HG02642 (cell line): ENCODE measurements at regions not wholly inside any gene's neighbourhood (a gene's known extent, or its start where the extent isn't known, plus 50 kb on each side); places are given as distances from the start of the nearest gene placed in this dataset.

Experiments
- ATAC-seq: cut with Tn5 transposase; IDR thresholded peaks from one replicate; pipeline ENCODE4 v1.9.1; 2021; ENCODE audit warnings: mild to moderate bottlenecking; ENCODE audit not compliant: unreplicated experiment, poor library complexity

DNA sequence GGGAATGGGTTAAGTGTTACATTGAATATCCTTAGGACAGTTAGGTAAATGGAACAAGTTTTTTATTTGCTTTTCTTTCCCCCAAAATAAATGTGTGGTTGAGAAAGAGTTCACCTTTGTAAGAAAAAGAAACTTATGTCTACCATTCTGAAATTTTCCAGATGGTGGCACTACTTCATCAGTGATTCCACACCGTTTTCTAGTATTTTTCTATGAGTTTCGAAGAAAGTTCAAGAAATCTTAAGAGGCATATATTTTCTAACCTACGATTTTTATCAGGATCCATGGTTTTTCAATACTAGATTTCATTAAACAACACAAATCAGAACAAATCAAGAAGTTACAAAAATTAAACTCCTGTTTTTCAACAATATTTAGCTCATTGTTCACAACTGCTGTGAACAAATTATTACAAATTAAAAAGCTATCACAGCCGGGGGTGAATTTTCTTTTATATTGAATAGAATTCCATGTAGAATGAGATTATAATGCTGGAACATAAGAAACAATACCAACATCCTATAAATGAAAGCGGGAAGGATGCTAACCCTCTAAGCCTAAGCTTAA is 163.1 kb upstream of the NPVF start:
- no peak for ATAC-seq

GRCh38 chr7:25391961-25392587 is 163.8 kb upstream of the NPVF start:
- ATAC-seq = no peak

- no peak for ATAC-seq
Measured at GRCh38 chr7:25392588-25393338, 164.5 kb upstream of the NPVF start.

- ATAC-seq = no peak
Measured at GRCh38 chr7:25395976-25396375, 167.7 kb upstream of the NPVF start.

DNA sequence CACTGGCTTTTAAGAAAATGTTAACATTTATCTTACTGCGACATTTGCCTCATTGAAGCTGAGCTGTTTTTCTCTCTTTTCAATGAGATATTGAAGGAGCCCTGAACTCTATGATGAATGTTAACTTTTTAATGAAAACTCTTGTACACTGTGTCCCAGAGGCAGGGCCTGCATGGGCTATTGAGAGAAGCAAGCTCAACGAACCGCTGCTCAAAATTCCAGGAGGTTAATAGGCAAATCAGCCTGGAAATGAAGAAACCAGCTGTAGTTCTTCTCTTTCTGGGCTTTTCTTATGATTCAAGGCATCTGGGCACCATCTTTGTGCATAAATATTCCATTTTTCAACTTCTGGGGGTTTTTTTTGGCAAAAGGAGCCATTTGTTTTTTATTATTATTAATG is 168.4 kb upstream of the NPVF start:
- ATAC-seq = no peak

DNA sequence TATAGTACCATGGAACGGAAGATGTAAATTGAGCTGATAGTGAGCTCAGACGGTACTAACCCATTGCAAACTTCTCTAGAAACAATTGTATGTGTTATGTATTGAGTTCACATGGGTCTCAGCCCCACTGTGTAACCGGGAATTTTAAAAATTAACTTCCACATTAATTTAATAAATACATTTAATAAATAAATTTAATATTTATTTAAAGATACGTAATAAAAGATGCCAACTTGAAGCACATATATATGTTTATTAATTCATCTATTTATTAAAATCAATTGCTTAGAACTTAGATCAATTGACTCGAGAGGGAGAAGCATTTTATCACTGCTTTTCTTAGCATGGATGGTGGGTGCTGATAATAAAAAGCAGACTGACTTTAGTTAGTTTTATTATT is 170.1 kb upstream of the NPVF start:
- ATAC-seq = no peak

DNA sequence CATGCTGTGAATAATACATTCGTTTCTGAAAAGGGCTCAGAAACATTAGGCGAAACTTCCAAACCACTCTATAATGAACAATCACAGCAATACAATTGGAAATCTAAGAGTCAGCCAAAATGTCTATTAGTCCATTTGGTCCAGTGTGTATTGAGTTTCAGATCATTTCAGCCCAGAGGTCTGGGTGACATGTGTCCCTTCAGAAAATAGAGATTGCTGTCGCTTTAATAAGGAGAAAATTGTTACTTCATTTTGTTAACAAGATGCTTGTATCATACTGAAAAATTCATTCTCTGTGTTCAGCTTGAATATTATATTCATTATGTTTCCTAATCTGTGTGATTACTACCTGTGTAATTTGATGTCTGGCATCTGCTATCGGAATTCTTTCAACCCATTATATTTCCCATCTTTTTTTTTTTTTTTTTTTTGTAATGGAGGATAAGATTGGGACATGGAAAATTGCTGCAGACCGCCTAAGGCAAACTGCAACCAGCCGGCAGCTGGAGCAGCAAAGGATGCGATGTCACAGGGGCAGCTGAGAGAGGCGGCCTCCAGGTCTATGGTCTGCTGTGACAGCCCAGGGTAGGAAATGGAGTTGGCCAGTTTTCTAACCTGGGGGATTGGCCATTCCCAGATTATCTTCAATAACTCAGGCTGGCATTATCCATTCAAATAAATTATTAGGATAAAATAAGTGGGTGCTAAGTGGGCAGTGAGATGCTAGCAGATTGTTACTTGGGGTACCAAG is 170.9 kb upstream of the NPVF start:
- ATAC-seq = no peak

DNA sequence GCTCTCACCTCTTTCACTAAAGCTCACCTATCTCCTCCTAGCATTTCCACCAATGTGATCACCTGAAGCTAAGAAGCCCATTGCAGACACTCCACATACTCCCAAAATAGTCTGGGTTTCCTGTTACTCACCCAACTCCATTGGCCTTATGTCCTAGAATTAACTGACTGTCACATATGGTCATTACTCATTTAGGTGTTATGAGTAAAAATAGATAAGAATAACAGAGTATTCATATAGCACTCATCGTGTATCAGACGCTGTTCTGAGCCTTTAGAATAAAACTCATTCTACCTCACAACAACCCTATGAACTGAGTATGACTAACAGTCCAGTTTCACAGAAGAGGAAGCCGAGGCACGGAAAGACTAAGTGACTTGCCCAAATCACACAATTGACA is 174.2 kb upstream of the NPVF start:
- ATAC-seq = no peak

GRCh38 chr7:25405736-25406135 is 177.4 kb upstream of the NPVF start:
- ATAC-seq = no peak

DNA sequence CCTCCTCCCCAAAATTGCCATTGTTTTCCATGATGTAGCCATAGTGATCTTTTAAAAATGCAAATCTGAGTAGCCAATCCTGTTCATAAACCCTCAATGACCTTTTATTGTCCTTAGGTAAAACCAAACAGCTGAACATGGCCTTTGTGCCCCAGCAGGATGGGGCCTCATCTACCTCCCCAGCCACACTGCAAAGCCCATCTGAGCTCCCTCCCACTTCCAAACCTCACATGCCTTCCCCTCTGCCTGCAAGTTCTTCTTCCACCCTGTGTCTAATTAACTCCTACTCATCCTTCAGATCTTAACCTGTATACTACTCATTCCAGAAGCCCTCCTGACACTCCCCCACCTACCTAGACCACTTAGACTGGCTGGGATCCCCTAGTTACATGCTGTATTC is 178.8 kb upstream of the NPVF start:
- no peak for ATAC-seq

GRCh38 chr7:25408012-25408687 is 179.9 kb upstream of the NPVF start:
- no peak for ATAC-seq

DNA sequence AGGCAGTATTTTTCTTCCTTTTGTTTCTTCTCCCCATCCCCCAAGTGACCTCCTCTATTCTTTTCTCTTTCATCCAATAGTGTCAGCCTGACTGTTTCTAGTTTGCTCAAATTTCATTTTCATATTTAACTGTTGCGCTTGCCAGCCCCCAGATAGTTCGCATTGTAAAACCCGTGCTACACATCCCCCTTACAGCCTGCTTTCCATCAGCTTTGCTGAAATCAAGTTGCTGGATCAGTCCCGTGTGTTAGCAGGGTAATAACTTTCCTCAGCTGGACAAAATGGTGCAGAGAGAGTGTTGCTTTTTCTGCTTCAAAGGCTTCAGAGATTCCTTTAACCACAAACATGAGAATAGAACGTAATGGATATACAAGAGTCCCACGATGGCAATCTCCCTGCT is 180.6 kb upstream of the NPVF start:
- no peak for ATAC-seq

GRCh38 chr7:25409897-25410636 is 181.8 kb upstream of the NPVF start:
- ATAC-seq = no peak

DNA sequence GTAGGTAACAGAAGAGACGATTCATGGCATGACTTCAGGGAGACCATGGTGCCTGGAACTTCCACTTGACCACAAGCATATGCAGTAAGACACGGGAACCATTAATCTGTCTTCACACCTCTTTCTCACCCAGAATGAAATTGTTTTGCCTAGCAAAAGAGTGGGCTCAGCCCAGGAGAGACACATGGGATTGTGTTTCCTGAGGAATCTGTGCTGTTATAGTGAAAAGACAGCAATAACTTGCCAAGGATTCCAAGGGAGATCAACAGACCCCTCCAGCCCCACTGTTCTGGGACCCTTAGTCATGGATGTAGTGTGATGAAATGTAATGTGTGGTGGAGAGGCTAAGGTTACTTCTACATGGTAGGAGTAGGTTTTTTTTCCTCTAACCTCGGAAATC is 192.5 kb upstream of the NPVF start:
- no peak for ATAC-seq

GRCh38 chr7:25424113-25424512 is 195.8 kb upstream of the NPVF start:
- no peak for ATAC-seq

- no peak for ATAC-seq
Measured at GRCh38 chr7:25424855-25425254, 196.6 kb upstream of the NPVF start.

- ATAC-seq = no peak
Measured at GRCh38 chr7:25427721-25428120, 199.4 kb upstream of the NPVF start.

DNA sequence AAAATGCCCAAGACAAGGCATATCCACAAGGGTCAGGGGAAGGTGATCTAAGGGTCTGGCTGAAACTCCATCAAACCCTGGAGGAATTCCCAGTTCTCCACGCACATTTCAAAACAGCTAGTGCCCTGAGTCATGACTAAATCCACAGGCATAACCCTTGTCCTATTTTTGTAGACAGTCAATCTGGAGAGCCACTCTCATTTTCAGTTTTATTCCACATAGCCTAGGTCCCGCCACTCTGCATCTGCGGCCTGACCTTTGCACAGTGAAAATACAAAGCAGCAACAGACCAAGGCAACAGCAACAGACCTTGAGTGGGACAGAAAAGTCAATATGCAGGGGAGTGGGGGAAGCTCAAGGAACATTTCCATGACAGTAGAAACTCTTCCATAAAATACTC is 201.4 kb upstream of the NPVF start:
- ATAC-seq = no peak

DNA sequence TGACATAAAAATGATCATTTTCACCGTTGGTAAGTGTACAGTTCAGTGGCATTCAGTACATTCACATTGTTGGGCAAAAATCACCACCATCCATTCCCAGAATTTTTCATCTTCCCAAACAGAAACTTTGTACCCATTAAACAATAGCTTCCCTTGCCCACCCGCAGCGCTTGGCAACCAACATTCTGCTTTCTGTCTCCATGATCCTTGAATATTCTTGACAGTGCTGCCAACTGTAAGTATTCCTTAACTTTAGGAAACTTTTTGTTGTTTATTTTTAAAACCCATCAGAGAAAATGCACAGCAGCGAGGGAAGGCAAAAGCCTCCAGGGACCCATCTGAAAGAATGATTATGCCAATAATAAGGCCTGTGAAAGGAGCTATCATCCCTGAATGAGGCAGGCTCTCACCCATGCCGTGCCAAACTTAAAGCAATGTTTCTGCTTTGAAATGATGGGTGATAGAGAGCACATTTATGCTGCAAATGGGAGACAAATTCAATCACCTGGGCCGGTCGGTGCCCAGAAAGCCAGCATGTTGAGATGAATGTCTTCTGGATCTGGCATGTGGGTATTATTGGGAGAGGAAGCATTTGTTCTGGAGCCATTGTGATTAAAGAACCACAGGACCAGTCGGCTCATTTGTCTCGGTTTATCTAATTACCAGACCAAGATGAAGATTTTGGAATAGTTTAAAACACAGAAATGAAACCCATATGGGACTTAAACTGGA is 202.1 kb upstream of the NPVF start:
- ATAC-seq = no peak
